ENCODE measurements at regions not wholly inside any gene's neighbourhood (a gene's known extent, or its start where the extent isn't known, plus 50 kb on each side); places are given as distances from the start of the nearest gene placed in this dataset.

GRCh38 chr16:35195864-35196216, 1736.4 kb downstream of the TP53TG3F start:
- TF ChIP-seq, protein P1, sequence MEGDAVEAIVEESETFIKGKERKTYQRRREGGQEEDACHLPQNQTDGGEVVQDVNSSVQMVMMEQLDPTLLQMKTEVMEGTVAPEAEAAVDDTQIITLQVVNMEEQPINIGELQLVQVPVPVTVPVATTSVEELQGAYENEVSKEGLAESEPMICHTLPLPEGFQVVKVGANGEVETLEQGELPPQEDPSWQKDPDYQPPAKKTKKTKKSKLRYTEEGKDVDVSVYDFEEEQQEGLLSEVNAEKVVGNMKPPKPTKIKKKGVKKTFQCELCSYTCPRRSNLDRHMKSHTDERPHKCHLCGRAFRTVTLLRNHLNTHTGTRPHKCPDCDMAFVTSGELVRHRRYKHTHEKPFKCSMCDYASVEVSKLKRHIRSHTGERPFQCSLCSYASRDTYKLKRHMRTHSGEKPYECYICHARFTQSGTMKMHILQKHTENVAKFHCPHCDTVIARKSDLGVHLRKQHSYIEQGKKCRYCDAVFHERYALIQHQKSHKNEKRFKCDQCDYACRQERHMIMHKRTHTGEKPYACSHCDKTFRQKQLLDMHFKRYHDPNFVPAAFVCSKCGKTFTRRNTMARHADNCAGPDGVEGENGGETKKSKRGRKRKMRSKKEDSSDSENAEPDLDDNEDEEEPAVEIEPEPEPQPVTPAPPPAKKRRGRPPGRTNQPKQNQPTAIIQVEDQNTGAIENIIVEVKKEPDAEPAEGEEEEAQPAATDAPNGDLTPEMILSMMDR (IDR thresholded peaks at IDR 0.05) = no peak
- no peak for TF ChIP-seq POLR2A (IDR thresholded peaks at IDR 0.05)

Measured in adrenal gland (tissue), 5 donors.